Peyer's patch (tissue), 4 donors: ENCODE measurements at regions not wholly inside any gene's neighbourhood (a gene's known extent, or its start where the extent isn't known, plus 50 kb on each side); places are given as distances from the start of the nearest gene placed in this dataset.
"Not testable (repeated sequence)": the region's sequence is repeated elsewhere in the genome, so short reads cannot be mapped to it uniquely, and the experiment has no call there.

Experiments used
- DNase-seq, 3 donors: peaks; one replicate each; pipeline ENCODE4 v3.0.0-alpha.2; 2017 to 2019
- H3K27ac ChIP-seq, 4 donors: fragments of 200-600 bp; sonication (generic); one replicate each; pipeline ENCODE4 v1.5.1; 2016 to 2019
- H3K27me3 ChIP-seq, 2 donors: fragments of 200-600 bp; sonication (generic); one replicate each; pipeline ENCODE4 v1.5.1; 2019
- H3K36me3 ChIP-seq, 3 donors: fragments of 200-600 bp; sonication (generic); one replicate each; pipeline ENCODE4 v1.5.1; 2016 to 2019
- H3K4me1 ChIP-seq, 4 donors: fragments of 200-600 bp; sonication (generic); one replicate each; pipeline ENCODE4 v1.5.1; 2016 to 2019
- H3K4me3 ChIP-seq, 4 donors: fragments of 200-600 bp; sonication (generic); 1 replicate in 3 of 4; 2 replicates in 1 of 4; pipeline ENCODE4 v1.5.1; 2016 to 2019; ENCODE audit warnings: mild to moderate bottlenecking in 1 of 4
- H3K9me3 ChIP-seq, 4 donors: fragments of 200-600 bp; sonication (generic); one replicate each; pipeline ENCODE4 v1.5.1; 2016 to 2019; ENCODE audit warnings: mild to moderate bottlenecking in 1 of 4
- CTCF ChIP-seq, 6 experiments: fragments of 450-650 bp in 4 of 6; fragments of 200-600 bp in 2 of 6; sonication (generic) in 1 of 6; IDR thresholded peaks; one replicate each; pipeline ENCODE4 v1.5.1; 2017 to 2019; ENCODE audit warnings: antibody characterized with exemption in 6 of 6, mild to moderate bottlenecking in 3 of 6, moderate library complexity in 1 of 6
- POLR2A ChIP-seq, 2 donors: fragments of 450-650 bp; IDR thresholded peaks; one replicate each; pipeline ENCODE4 v1.5.1; 2017; ENCODE audit warnings: antibody characterized with exemption in 2 of 2, mild to moderate bottlenecking in 2 of 2, moderate library complexity in 2 of 2

- TF ChIP-seq CTCF (IDR thresholded peaks at IDR 0.05): no peak
- TF ChIP-seq POLR2A (IDR thresholded peaks at IDR 0.05): no peak
- Histone ChIP-seq H3K27ac (no peak overlapping the region), H3K4me1 (no peaks in the 10 kb centered on the region), H3K36me3 (no peaks in the 10 kb centered on the region), H3K4me3 (no peak overlapping the region), H3K27me3 (no peaks in the 10 kb centered on the region), H3K9me3 (no peaks in the 10 kb centered on the region)
- no peak for DNase-seq
Observed at GRCh38 chr6:148005806-148006205, 336.8 kb upstream of the SASH1 start.

GRCh38 chr6:148010516-148010915 is 332.1 kb upstream of the SASH1 start:
- H3K27me3 ChIP-seq, H3K27ac ChIP-seq, H3K4me3 ChIP-seq, H3K9me3 ChIP-seq, H3K36me3 ChIP-seq, DNase-seq, H3K4me1 ChIP-seq: not testable (repeated sequence)

- Histone ChIP-seq H3K4me3 (no peak overlapping the region), H3K9me3 (no peaks in the 10 kb centered on the region)
- TF ChIP-seq CTCF (IDR thresholded peaks at IDR 0.05): no peak
- no peak for TF ChIP-seq POLR2A (IDR thresholded peaks at IDR 0.05)
Observed at GRCh38 chr6:148016013-148016412, 326.6 kb upstream of the SASH1 start.

GRCh38 chr6:148021165-148021564 is 321.5 kb upstream of the SASH1 start:
- DNase-seq: no peak
- H3K4me3 ChIP-seq: no peak overlapping the region
- TF ChIP-seq POLR2A (IDR thresholded peaks at IDR 0.05): no peak
- TF ChIP-seq CTCF (IDR thresholded peaks at IDR 0.05): no peak

More at GRCh38 chr6:148016013-148016412, 326.6 kb upstream of the SASH1 start:
- no peak for DNase-seq
- Histone ChIP-seq H3K36me3 (no peaks in the 10 kb centered on the region), H3K27ac (no peak overlapping the region), H3K27me3 (no peaks in the 10 kb centered on the region), H3K4me1 (no peaks in the 10 kb centered on the region)

GRCh38 chr6:148021699-148022098 is 320.9 kb upstream of the SASH1 start:
- no peak overlapping the region for H3K4me3 ChIP-seq

More at GRCh38 chr6:148021165-148021564, 321.5 kb upstream of the SASH1 start:
- Histone ChIP-seq H3K4me1 (no peaks in the 10 kb centered on the region), H3K9me3 (no peaks in the 10 kb centered on the region), H3K36me3 (no peaks in the 10 kb centered on the region), H3K27me3 (no peaks in the 10 kb centered on the region), H3K27ac (no peak overlapping the region)

GRCh38 chr6:148022279-148022678 is 320.4 kb upstream of the SASH1 start:
- H3K36me3 ChIP-seq, H3K4me3 ChIP-seq, DNase-seq, H3K9me3 ChIP-seq, H3K27me3 ChIP-seq, H3K4me1 ChIP-seq, H3K27ac ChIP-seq: not testable (repeated sequence)

More at GRCh38 chr6:148021699-148022098, 320.9 kb upstream of the SASH1 start:
- no peaks in the 10 kb centered on the region for H3K4me1 ChIP-seq
- no peak for DNase-seq
- no peaks in the 10 kb centered on the region for H3K9me3 ChIP-seq
- no peaks in the 10 kb centered on the region for H3K36me3 ChIP-seq
- no peak overlapping the region for H3K27ac ChIP-seq
- no peaks in the 10 kb centered on the region for H3K27me3 ChIP-seq
- TF ChIP-seq CTCF (IDR thresholded peaks at IDR 0.05) (no peak), POLR2A (IDR thresholded peaks at IDR 0.05) (no peak)

GRCh38 chr6:148027201-148027600 is 315.4 kb upstream of the SASH1 start:
- H3K4me3 ChIP-seq: no peak overlapping the region
- TF ChIP-seq CTCF (IDR thresholded peaks at IDR 0.05): no peak
- no peak for TF ChIP-seq POLR2A (IDR thresholded peaks at IDR 0.05)
- H3K27ac ChIP-seq: no peak overlapping the region
- no peaks in the 10 kb centered on the region for H3K9me3 ChIP-seq
- DNase-seq: no peak
- H3K36me3 ChIP-seq: no peaks in the 10 kb centered on the region
- H3K27me3 ChIP-seq: no peaks in the 10 kb centered on the region
- H3K4me1 ChIP-seq: no peaks in the 10 kb centered on the region
